ENCODE measurements at regions not wholly inside any gene's neighbourhood (a gene's known extent, or its start where the extent isn't known, plus 50 kb on each side); places are given as distances from the start of the nearest gene placed in this dataset.

DNA sequence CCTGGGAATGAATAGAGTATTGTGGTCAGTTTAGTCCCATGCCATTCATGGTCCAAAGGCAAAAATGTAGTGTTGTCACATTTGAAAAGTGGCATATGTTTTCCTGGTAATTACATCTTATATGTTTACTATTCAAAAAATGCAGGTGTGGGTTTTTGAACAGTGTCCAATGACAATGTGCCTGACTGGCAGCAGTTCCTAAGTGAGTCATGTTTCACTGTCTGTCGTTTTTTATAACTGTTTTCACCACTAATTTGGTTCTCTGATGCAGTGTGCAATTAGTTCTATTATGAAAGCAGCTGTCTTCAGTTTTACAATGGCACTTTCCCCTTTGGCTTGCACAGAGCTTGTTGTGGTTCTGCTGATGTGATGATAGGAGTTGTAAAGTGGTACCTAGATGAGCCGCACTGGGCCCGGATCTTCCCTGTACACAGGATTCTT, 162.3 kb downstream of the SEM1 start:
- in situ Hi-C loops (cut with MboI; ENCODE audit: low pct_ligation_motif_present in 1 of 4, low pct_unique_long_range_greater_than_20kb in 1 of 4, low sequenced_read_pairs in 3 of 4), result no loop called here
- Histone ChIP-seq H3K27me3 (no peaks in the 10 kb centered on the region), H3K36me3 (no peaks in the 10 kb centered on the region), H3K9me3 (no peaks in the 10 kb centered on the region), H3K4me1 (no peaks in the 10 kb centered on the region), H3K4me3 (no peak overlapping the region), H3K27ac (no peak overlapping the region)
- WGBS, 2 donors (ENCODE audit: low coverage in 1 of 2), result 20 to 56% methylated on average over 1 to 3 of the region's 3 CpGs
- intact Hi-C loops (cut with DNase I; ENCODE audit: low total_unique reads), result no loop called here
- no peak for DNase-seq
- no peak for TF ChIP-seq POLR2AphosphoS5 (IDR thresholded peaks at IDR 0.05)
- TF ChIP-seq EP300 (IDR thresholded peaks at IDR 0.05; ENCODE audit: low read depth), result no peak
- TF ChIP-seq, protein P1, sequence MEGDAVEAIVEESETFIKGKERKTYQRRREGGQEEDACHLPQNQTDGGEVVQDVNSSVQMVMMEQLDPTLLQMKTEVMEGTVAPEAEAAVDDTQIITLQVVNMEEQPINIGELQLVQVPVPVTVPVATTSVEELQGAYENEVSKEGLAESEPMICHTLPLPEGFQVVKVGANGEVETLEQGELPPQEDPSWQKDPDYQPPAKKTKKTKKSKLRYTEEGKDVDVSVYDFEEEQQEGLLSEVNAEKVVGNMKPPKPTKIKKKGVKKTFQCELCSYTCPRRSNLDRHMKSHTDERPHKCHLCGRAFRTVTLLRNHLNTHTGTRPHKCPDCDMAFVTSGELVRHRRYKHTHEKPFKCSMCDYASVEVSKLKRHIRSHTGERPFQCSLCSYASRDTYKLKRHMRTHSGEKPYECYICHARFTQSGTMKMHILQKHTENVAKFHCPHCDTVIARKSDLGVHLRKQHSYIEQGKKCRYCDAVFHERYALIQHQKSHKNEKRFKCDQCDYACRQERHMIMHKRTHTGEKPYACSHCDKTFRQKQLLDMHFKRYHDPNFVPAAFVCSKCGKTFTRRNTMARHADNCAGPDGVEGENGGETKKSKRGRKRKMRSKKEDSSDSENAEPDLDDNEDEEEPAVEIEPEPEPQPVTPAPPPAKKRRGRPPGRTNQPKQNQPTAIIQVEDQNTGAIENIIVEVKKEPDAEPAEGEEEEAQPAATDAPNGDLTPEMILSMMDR (IDR thresholded peaks at IDR 0.05), result no peak
- TF ChIP-seq POLR2A (IDR thresholded peaks at IDR 0.05), result no peak

- Histone ChIP-seq H3K36me3 (no peaks in the 10 kb centered on the region), H3K4me1 (no peaks in the 10 kb centered on the region), H3K9me3 (no peaks in the 10 kb centered on the region), H3K27ac (no peak overlapping the region), H3K4me3 (no peak overlapping the region), H3K27me3 (no peaks in the 10 kb centered on the region)
- DNase-seq, result no peak
- WGBS, 2 donors (ENCODE audit: low coverage in 1 of 2), result 75 to 79% methylated on average over 2 of the region's 2 CpGs
- in situ Hi-C loops (cut with MboI; ENCODE audit: low pct_ligation_motif_present in 1 of 4, low pct_unique_long_range_greater_than_20kb in 1 of 4, low sequenced_read_pairs in 3 of 4), result no loop called here
- intact Hi-C loops (cut with DNase I; ENCODE audit: low total_unique reads), result no loop called here
- TF ChIP-seq, protein P1 (IDR thresholded peaks at IDR 0.05), result no peak
- TF ChIP-seq POLR2A (IDR thresholded peaks at IDR 0.05) (no peak), POLR2AphosphoS5 (IDR thresholded peaks at IDR 0.05) (no peak), EP300 (IDR thresholded peaks at IDR 0.05; ENCODE audit: low read depth) (no peak)
Observed at GRCh38 chr7:96546426-96546825, 163.2 kb downstream of the SEM1 start.

DNA sequence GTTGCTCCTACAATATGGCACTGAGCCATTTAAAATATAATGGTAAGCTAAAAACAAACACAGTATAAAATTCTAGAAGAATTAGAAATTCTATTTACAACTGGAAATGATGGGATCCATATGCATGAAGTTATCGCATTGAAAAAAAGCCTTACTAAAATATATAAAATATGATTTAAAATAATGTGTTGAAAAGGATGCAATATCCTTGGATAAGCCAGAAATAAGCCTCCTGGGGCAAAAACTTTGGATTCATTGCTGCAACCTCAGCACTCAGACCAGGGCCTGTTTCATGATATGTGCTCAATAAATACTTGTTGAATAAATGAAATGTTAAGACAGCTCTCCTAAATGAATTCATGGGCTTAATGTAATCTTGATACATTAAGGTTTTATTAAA, 170.2 kb downstream of the SEM1 start:
- no peaks in the 10 kb centered on the region for H3K9me3 ChIP-seq
- H3K27ac ChIP-seq, result no peak overlapping the region
- no peak for DNase-seq
- in situ Hi-C loops (cut with MboI; ENCODE audit: low pct_ligation_motif_present in 1 of 4, low pct_unique_long_range_greater_than_20kb in 1 of 4, low sequenced_read_pairs in 3 of 4), result no loop called here
- no peak overlapping the region for H3K4me3 ChIP-seq
- intact Hi-C loops (cut with DNase I; ENCODE audit: low total_unique reads), result no loop called here
- WGBS, 2 donors (ENCODE audit: low coverage in 1 of 2), result 91 to 94% methylated on average over 1 of the region's 1 CpG
- no peaks in the 10 kb centered on the region for H3K4me1 ChIP-seq
- no peak for TF ChIP-seq POLR2A (IDR thresholded peaks at IDR 0.05)
- H3K36me3 ChIP-seq, result no peaks in the 10 kb centered on the region
- no peaks in the 10 kb centered on the region for H3K27me3 ChIP-seq

- no peak for DNase-seq
- Histone ChIP-seq H3K4me3 (no peak overlapping the region), H3K4me1 (no peaks in the 10 kb centered on the region), H3K9me3 (no peaks in the 10 kb centered on the region), H3K36me3 (no peaks in the 10 kb centered on the region), H3K27me3 (no peaks in the 10 kb centered on the region), H3K27ac (no peak overlapping the region)
- TF ChIP-seq EP300 (IDR thresholded peaks at IDR 0.05; ENCODE audit: low read depth), result no peak
- no peak for TF ChIP-seq POLR2A (IDR thresholded peaks at IDR 0.05)
- TF ChIP-seq, protein P1 (IDR thresholded peaks at IDR 0.05), result no peak
- no peak for TF ChIP-seq POLR2AphosphoS5 (IDR thresholded peaks at IDR 0.05)
- intact Hi-C loops (cut with DNase I; ENCODE audit: low total_unique reads), result no loop called here
- 44% methylated on average over 2 of the region's 2 CpGs; no CpG with 5 or more reads in 1 of the 2 donors for WGBS, 2 donors (ENCODE audit: low coverage in 1 of 2)
- in situ Hi-C loops (cut with MboI; ENCODE audit: low pct_ligation_motif_present in 1 of 4, low pct_unique_long_range_greater_than_20kb in 1 of 4, low sequenced_read_pairs in 3 of 4), result no loop called here
Observed at GRCh38 chr7:96538632-96539031, 171.0 kb downstream of the SEM1 start.

- Histone ChIP-seq H3K36me3 (no peaks in the 10 kb centered on the region), H3K4me1 (no peaks in the 10 kb centered on the region), H3K27me3 (no peaks in the 10 kb centered on the region), H3K27ac (no peak overlapping the region), H3K4me3 (no peak overlapping the region), H3K9me3 (no peaks in the 10 kb centered on the region)
- no peak for DNase-seq
- WGBS, 2 donors (ENCODE audit: low coverage in 1 of 2), result 57 to 94% methylated on average over 3 of the region's 3 CpGs
- intact Hi-C loops (cut with DNase I; ENCODE audit: low total_unique reads) (no loop called here), in situ Hi-C loops (cut with MboI; ENCODE audit: low pct_ligation_motif_present in 1 of 4, low pct_unique_long_range_greater_than_20kb in 1 of 4, low sequenced_read_pairs in 3 of 4) (no loop called here)
- no peak for TF ChIP-seq POLR2AphosphoS5 (IDR thresholded peaks at IDR 0.05)
- TF ChIP-seq, protein P1 (IDR thresholded peaks at IDR 0.05), result no peak
- no peak for TF ChIP-seq EP300 (IDR thresholded peaks at IDR 0.05; ENCODE audit: low read depth)
- TF ChIP-seq POLR2A (IDR thresholded peaks at IDR 0.05), result no peak
Observed at GRCh38 chr7:96534221-96534620, 175.4 kb downstream of the SEM1 start.

Measured in transverse colon (tissue), 4 donors.